ENCODE measurements at regions not wholly inside any gene's neighbourhood (a gene's known extent, or its start where the extent isn't known, plus 50 kb on each side); places are given as distances from the start of the nearest gene placed in this dataset.

DNA sequence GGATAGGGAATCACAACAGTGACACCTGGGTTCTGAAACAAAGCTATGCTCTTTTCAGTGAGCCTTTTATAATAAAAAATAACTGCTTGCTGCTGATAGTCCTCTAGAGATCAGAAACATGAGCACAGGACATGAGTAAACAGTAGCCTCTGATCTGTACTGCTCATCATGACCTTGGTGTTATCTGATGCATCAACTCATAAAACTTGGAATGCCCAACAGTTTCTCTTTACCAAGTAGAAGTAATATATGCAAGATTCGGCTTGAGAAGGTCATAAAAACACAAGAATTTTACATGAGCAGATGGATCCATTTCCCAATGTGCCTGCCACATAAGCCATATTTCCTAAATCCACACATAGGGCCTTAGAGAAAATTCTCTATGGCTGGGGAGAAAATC, 318.3 kb upstream of the GRAMD2B start:
- no peak for DNase-seq
- H3K4me3 ChIP-seq (ENCODE audit: low read length): no peak overlapping the region
- no peaks in the 10 kb centered on the region for H3K9me3 ChIP-seq (ENCODE audit: control insufficient read depth, low read depth, low read length)
- no peaks in the 10 kb centered on the region for H3K36me3 ChIP-seq (ENCODE audit: control insufficient read depth, insufficient read depth, low read length)
- H3K27me3 ChIP-seq (ENCODE audit: control insufficient read depth, insufficient read depth, low read length): no peaks in the 10 kb centered on the region
- no CpG with 5 or more reads among the region's 1 CpG for WGBS (ENCODE audit: insufficient coverage, low lambda C conversion rate)
- H3K27ac ChIP-seq (ENCODE audit: low read length): no peak overlapping the region
- no peaks in the 10 kb centered on the region for H3K4me1 ChIP-seq (ENCODE audit: control insufficient read depth, insufficient read depth, low read length)

DNA sequence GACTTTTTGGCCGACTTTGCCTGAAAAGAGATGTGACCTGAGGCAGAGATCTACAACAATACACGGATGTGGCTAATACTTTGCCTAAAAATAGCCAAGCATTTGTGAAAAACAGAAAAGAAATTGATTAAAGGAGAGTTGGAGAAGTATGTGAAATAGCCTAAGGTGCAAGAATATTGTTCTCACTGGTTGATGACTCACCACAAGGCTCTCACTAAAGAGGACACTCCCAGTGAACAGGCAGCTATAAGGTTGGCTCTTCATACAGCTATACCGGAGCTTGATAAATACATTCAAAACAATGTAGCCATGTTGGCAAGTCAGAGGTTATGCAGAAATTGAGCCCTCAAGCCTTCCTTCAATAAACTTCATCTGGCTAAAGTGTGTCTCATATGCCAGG, 317.2 kb upstream of the GRAMD2B start:
- Histone ChIP-seq H3K27ac (ENCODE audit: low read length) (no peak overlapping the region), H3K36me3 (ENCODE audit: control insufficient read depth, insufficient read depth, low read length) (no peaks in the 10 kb centered on the region), H3K4me3 (ENCODE audit: low read length) (no peak overlapping the region), H3K4me1 (ENCODE audit: control insufficient read depth, insufficient read depth, low read length) (no peaks in the 10 kb centered on the region), H3K27me3 (ENCODE audit: control insufficient read depth, insufficient read depth, low read length) (no peaks in the 10 kb centered on the region), H3K9me3 (ENCODE audit: control insufficient read depth, low read depth, low read length) (no peaks in the 10 kb centered on the region)
- WGBS (ENCODE audit: insufficient coverage, low lambda C conversion rate): 100% methylated on average over 2 of the region's 3 CpGs
- DNase-seq: no peak

DNA sequence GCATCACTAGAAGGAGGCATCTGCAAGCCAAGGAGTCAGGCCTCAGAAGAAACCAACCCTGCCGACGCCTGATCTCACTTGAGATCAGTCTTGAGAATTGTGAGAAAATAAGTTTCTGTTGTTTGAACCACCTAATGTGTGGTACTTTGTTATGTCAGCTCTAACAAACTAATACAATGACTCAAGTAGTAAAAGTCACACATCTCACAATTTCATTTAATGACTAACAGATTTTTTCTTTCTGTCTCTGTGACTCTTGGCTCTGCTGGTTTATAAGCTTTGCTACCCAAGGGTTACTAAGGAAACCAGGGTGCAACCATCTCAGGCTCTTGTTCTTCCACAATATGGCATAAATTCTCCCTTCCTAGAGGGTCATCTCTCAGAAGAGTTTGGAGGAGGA, 315.8 kb upstream of the GRAMD2B start:
- no CpG with 5 or more reads among the region's 2 CpGs for WGBS (ENCODE audit: insufficient coverage, low lambda C conversion rate)
- no peak overlapping the region for H3K27ac ChIP-seq (ENCODE audit: low read length)
- H3K4me1 ChIP-seq (ENCODE audit: control insufficient read depth, insufficient read depth, low read length): no peaks in the 10 kb centered on the region
- H3K4me3 ChIP-seq (ENCODE audit: low read length): no peak overlapping the region
- H3K9me3 ChIP-seq (ENCODE audit: control insufficient read depth, low read depth, low read length): no peaks in the 10 kb centered on the region
- no peak for DNase-seq
- H3K36me3 ChIP-seq (ENCODE audit: control insufficient read depth, insufficient read depth, low read length): no peaks in the 10 kb centered on the region
- no peaks in the 10 kb centered on the region for H3K27me3 ChIP-seq (ENCODE audit: control insufficient read depth, insufficient read depth, low read length)

DNA sequence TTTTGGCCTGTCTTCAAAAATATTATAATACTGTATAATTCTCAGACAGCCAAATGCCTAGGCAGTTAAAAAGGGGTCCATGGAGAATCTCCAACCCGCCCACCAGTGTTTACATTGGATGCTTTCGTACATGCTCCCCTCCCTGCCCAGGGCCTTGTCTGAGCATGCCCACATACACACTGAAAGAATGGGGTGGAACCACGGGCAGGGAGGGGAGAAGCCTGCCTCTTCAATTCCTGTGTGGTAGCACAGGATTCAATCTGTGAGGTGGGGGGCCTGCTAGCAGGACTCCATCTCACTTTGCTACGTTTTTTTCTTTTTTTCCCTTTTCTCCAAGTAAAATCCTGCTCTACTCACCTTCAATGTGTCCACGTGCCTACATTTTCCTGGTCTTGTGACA, 314.7 kb upstream of the GRAMD2B start:
- no peak for DNase-seq
- WGBS (ENCODE audit: insufficient coverage, low lambda C conversion rate): 94% methylated on average over 2 of the region's 5 CpGs
- Histone ChIP-seq H3K27me3 (ENCODE audit: control insufficient read depth, insufficient read depth, low read length) (no peaks in the 10 kb centered on the region), H3K27ac (ENCODE audit: low read length) (no peak overlapping the region), H3K4me3 (ENCODE audit: low read length) (no peak overlapping the region), H3K36me3 (ENCODE audit: control insufficient read depth, insufficient read depth, low read length) (no peaks in the 10 kb centered on the region), H3K4me1 (ENCODE audit: control insufficient read depth, insufficient read depth, low read length) (no peaks in the 10 kb centered on the region), H3K9me3 (ENCODE audit: control insufficient read depth, low read depth, low read length) (no peaks in the 10 kb centered on the region)

DNA sequence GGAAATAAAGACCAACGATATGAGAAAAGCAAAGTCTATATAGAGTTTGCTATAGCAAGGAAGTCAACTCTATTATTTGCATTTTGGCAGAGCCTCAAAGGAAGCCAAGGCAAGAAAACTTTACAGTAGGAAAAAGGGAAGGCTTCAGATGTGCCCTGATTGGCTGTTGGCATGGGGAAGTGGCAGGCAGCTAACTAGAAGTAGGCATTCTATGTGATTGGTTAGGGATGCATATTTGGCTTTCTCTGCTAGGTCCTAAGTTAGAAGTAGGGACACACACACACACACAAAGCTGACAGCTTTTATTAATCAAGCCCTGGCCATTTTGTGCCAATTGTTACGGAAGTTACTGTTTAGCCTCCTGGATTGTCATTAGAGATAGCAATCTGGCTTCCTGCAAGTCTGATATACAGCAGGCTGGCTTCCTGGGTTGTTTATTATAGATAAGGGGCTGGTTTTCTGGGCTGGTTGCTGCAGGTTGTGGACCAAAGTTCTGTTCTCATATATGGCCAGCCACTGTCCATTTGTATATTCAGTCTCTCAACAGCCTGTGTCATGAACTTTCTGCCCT, 308.1 kb upstream of the GRAMD2B start:
- Histone ChIP-seq H3K27me3 (ENCODE audit: control insufficient read depth, insufficient read depth, low read length) (peaks cover 3% of the 10 kb centered on the region), H3K4me1 (ENCODE audit: control insufficient read depth, insufficient read depth, low read length) (no peaks in the 10 kb centered on the region), H3K27ac (ENCODE audit: low read length) (no peak overlapping the region), H3K9me3 (ENCODE audit: control insufficient read depth, low read depth, low read length) (no peaks in the 10 kb centered on the region), H3K4me3 (ENCODE audit: low read length) (no peak overlapping the region), H3K36me3 (ENCODE audit: control insufficient read depth, insufficient read depth, low read length) (no peaks in the 10 kb centered on the region)
- WGBS (ENCODE audit: insufficient coverage, low lambda C conversion rate): 100% methylated on average over 1 of the region's 2 CpGs
- DNase-seq: no peak

DNA sequence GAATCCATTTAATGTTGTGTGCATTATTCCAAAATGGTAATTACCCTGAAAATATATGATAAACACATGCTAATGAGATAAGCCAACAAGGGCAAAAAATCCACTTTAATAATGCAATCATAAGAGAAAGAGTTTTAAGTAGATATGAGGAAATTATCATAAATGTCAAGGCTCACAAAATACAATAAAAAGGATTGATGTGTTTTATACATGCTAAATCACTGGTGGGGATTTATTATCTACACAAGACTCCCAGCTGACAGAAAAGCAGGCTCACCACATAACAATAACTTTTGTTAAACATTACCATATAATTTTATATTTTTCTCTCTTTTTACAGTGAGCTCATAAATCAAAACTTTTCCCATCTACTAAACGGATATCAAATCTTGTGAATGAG, 306.2 kb upstream of the GRAMD2B start:
- no peaks in the 10 kb centered on the region for H3K4me1 ChIP-seq (ENCODE audit: control insufficient read depth, insufficient read depth, low read length)
- no peaks in the 10 kb centered on the region for H3K9me3 ChIP-seq (ENCODE audit: control insufficient read depth, low read depth, low read length)
- 83% methylated on average over 1 of the region's 1 CpG for whole genome bisulfite sequencing (ENCODE audit: insufficient coverage, low lambda C conversion rate)
- H3K27ac ChIP-seq (ENCODE audit: low read length): no peak overlapping the region
- no peaks in the 10 kb centered on the region for H3K36me3 ChIP-seq (ENCODE audit: control insufficient read depth, insufficient read depth, low read length)
- H3K4me3 ChIP-seq (ENCODE audit: low read length): no peak overlapping the region
- H3K27me3 ChIP-seq (ENCODE audit: control insufficient read depth, insufficient read depth, low read length): peaks cover 6% of the 10 kb centered on the region
- no peak for DNase-seq

DNA sequence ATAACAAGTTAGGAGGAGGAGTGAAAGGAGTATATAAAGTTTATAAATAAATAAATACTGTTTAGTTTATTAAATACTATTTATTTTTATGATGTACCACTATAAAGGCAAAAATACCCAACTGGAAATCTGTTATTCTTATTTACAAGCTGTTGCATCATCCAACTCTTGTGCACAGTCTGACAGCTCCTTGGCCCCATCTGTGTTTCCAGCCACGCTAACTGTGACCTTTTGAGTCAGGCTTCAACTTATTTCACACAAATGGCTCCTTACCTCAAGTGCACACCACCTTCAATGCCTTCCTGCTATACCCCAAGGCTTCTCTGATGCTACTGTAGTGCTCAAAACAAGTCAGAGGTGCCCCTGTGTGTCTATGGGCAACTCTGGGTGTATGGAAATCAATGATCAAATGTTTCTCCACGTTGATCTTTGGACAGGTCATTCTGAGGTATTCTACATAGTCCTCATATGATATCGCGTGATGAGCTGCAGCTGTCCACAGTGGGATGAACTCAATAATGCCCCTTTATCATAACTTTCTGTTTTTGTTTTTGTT, 303.2 kb upstream of the GRAMD2B start:
- DNase-seq: no peak
- no peak overlapping the region for H3K27ac ChIP-seq (ENCODE audit: low read length)
- WGBS (ENCODE audit: insufficient coverage, low lambda C conversion rate): 89% methylated on average over 1 of the region's 4 CpGs

DNA sequence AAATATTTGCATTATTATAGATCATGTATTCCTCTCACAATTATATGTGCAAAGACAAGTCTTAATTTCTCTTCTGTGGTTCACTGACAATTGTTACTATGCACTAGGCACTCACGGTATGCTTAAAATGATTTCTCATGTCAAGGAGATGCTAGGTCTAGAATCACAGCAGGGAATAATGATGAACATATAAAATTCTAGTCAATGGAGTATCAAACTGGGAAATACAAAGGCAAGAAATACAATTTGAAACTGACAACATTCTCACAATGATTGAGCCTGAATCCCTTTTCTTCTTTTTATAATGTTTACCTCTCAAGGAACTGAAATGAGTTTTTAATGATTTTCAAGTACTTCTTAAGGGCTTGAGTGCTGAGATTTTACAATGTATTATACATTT, 302.3 kb upstream of the GRAMD2B start:
- no peak for DNase-seq
- no CpG with 5 or more reads among the region's 1 CpG for WGBS (ENCODE audit: insufficient coverage, low lambda C conversion rate)
- no peaks in the 10 kb centered on the region for H3K36me3 ChIP-seq (ENCODE audit: control insufficient read depth, insufficient read depth, low read length)
- H3K27ac ChIP-seq (ENCODE audit: low read length): no peak overlapping the region
- H3K27me3 ChIP-seq (ENCODE audit: control insufficient read depth, insufficient read depth, low read length): peaks cover 6% of the 10 kb centered on the region
- H3K9me3 ChIP-seq (ENCODE audit: control insufficient read depth, low read depth, low read length): no peaks in the 10 kb centered on the region
- H3K4me1 ChIP-seq (ENCODE audit: control insufficient read depth, insufficient read depth, low read length): no peaks in the 10 kb centered on the region
- H3K4me3 ChIP-seq (ENCODE audit: low read length): no peak overlapping the region

More for the DNA sequence above, 303.2 kb upstream of the GRAMD2B start:
- H3K4me3 ChIP-seq (ENCODE audit: low read length): no peak overlapping the region
- H3K36me3 ChIP-seq (ENCODE audit: control insufficient read depth, insufficient read depth, low read length): no peaks in the 10 kb centered on the region
- H3K4me1 ChIP-seq (ENCODE audit: control insufficient read depth, insufficient read depth, low read length): no peaks in the 10 kb centered on the region
- H3K9me3 ChIP-seq (ENCODE audit: control insufficient read depth, low read depth, low read length): no peaks in the 10 kb centered on the region
- peaks cover 6% of the 10 kb centered on the region for H3K27me3 ChIP-seq (ENCODE audit: control insufficient read depth, insufficient read depth, low read length)

DNA sequence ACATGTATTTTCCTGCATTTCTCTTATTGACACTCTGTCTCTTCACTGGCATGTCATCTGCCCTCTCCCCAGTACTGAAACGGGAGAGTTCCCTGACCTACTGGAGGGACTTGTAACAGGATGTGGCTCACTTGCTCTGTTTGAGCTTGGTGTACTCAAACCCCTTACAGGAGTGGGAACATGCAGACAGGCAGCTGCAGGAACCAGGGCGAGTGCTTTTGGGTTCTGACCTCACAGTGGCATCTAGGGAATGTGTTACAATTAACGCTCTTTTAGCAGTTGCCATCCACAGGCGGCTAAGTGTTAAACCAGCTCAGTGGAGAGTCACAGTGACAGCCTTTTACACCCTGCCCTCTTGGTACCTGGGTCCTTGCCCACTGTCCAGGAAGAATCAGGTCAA, 300.3 kb upstream of the GRAMD2B start:
- H3K36me3 ChIP-seq (ENCODE audit: control insufficient read depth, insufficient read depth, low read length): no peaks in the 10 kb centered on the region
- no peak overlapping the region for H3K4me3 ChIP-seq (ENCODE audit: low read length)
- H3K27ac ChIP-seq (ENCODE audit: low read length): no peak overlapping the region
- WGBS (ENCODE audit: insufficient coverage, low lambda C conversion rate): no CpG with 5 or more reads among the region's 4 CpGs
- no peak for DNase-seq
- no peaks in the 10 kb centered on the region for H3K4me1 ChIP-seq (ENCODE audit: control insufficient read depth, insufficient read depth, low read length)
- H3K9me3 ChIP-seq (ENCODE audit: control insufficient read depth, low read depth, low read length): no peaks in the 10 kb centered on the region
- H3K27me3 ChIP-seq (ENCODE audit: control insufficient read depth, insufficient read depth, low read length): peaks cover 6% of the 10 kb centered on the region

DNA sequence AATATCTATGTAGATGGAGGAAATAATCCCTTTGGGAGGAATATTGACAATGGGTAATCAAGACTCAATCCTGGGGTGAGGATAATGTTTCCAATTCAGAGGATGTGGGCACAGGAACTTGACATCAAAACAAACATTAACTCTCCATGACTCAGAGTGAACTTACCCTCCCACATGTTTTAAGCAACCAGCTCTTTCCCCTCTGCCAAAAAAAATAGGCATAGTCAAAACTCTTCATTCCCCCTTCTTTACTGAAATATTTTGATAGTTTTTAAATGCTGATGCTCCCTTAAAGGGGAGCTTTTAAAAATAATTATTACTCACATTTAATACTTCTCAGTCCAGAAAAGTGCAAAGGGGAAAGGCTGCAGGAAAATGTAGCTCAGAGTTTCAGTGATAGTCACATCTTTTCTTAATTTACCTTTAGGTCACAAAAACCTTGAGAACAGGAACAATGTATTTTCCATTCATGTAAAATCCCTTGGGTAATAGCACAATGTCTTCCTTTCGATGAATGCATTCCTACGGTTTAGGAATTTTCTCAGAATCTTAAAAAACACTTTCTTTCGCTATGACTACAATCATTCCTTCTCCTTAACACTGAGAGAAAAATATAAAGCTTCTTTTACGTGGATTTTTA, 298.4 kb upstream of the GRAMD2B start:
- Histone ChIP-seq H3K4me1 (ENCODE audit: control insufficient read depth, insufficient read depth, low read length) (no peaks in the 10 kb centered on the region), H3K4me3 (ENCODE audit: low read length) (no peak overlapping the region), H3K27ac (ENCODE audit: low read length) (no peak overlapping the region), H3K36me3 (ENCODE audit: control insufficient read depth, insufficient read depth, low read length) (no peaks in the 10 kb centered on the region), H3K27me3 (ENCODE audit: control insufficient read depth, insufficient read depth, low read length) (peaks cover 6% of the 10 kb centered on the region), H3K9me3 (ENCODE audit: control insufficient read depth, low read depth, low read length) (no peaks in the 10 kb centered on the region)
- DNase-seq: no peak
- 80% methylated on average over 4 of the region's 4 CpGs for WGBS (ENCODE audit: insufficient coverage, low lambda C conversion rate)

DNA sequence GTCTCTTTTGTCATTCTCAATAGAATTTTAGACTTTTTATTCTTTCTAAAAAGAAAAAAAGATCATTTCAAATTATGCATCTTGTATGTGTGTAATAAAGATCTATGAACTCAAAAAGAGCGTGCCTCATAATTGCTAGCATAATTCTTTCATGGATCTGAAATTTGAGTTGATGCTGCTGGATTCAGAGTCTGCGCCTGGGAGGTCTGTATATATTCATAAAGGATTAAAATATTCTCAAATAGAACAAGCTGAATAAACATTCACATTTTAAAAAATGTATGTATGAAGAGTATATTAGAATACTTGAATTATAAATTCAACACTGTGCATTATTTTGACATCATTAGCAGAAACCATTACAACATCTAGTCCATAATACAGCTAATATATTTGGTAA, 297.8 kb upstream of the GRAMD2B start:
- no CpG with 5 or more reads among the region's 2 CpGs for WGBS (ENCODE audit: insufficient coverage, low lambda C conversion rate)
- no peak overlapping the region for H3K4me3 ChIP-seq (ENCODE audit: low read length)

More for the DNA sequence above, 297.8 kb upstream of the GRAMD2B start:
- Histone ChIP-seq H3K9me3 (ENCODE audit: control insufficient read depth, low read depth, low read length) (no peaks in the 10 kb centered on the region), H3K27me3 (ENCODE audit: control insufficient read depth, insufficient read depth, low read length) (peaks cover 3% of the 10 kb centered on the region), H3K36me3 (ENCODE audit: control insufficient read depth, insufficient read depth, low read length) (no peaks in the 10 kb centered on the region), H3K27ac (ENCODE audit: low read length) (no peak overlapping the region), H3K4me1 (ENCODE audit: control insufficient read depth, insufficient read depth, low read length) (no peaks in the 10 kb centered on the region)
- no peak for DNase-seq
